SJSA1 (cell line): ENCODE measurements at regions not wholly inside any gene's neighbourhood (a gene's known extent, or its start where the extent isn't known, plus 50 kb on each side); places are given as distances from the start of the nearest gene placed in this dataset.

Experiments
- DNase-seq, 2 experiments: peaks; one replicate each; pipeline ENCODE4 v3.0.0-alpha.2; 2015 to 2020; ENCODE audit warnings: low spot score in 2 of 2, low read depth in 1 of 2
- H3K27ac ChIP-seq: fragments of 250-450 bp; sonication (Bioruptor Pico); 2 replicates; pipeline ENCODE4 v1.5.1; 2020; ENCODE audit warnings: mild to moderate bottlenecking, moderate library complexity
- H3K27me3 ChIP-seq: fragments of 250-450 bp; sonication (Bioruptor Pico); replicated peaks from 2 replicates; pipeline ENCODE4 v1.5.1; 2020; ENCODE audit warnings: mild to moderate bottlenecking, moderate library complexity
- H3K36me3 ChIP-seq: fragments of 250-450 bp; sonication (Bioruptor Pico); 2 replicates; pipeline ENCODE4 v1.5.1; 2020; ENCODE audit warnings: mild to moderate bottlenecking
- H3K4me1 ChIP-seq: fragments of 250-450 bp; sonication (Bioruptor Pico); replicated peaks from 2 replicates; pipeline ENCODE4 v1.6.1; 2021; ENCODE audit warnings: mild to moderate bottlenecking
- H3K4me3 ChIP-seq: fragments of 250-450 bp; sonication (Bioruptor Pico); 2 replicates; pipeline ENCODE4 v1.5.1; 2020; ENCODE audit warnings: mild to moderate bottlenecking
- H3K9me3 ChIP-seq: fragments of 250-450 bp; sonication (Bioruptor Pico); replicated peaks from 2 replicates; pipeline ENCODE4 v1.5.1; 2020; ENCODE audit warnings: mild to moderate bottlenecking

- Histone ChIP-seq H3K27ac (no peak overlapping the region), H3K4me3 (no peak overlapping the region), H3K4me1 (no peaks in the 10 kb centered on the region), H3K36me3 (no peaks in the 10 kb centered on the region), H3K9me3 (no peaks in the 10 kb centered on the region), H3K27me3 (no peaks in the 10 kb centered on the region)
- DNase-seq: no peak
Measured at GRCh38 chr4:171087089-171087488, 726.1 kb upstream of the GALNTL6 start.

- DNase-seq: no peak
- Histone ChIP-seq H3K4me3 (no peak overlapping the region), H3K9me3 (no peaks in the 10 kb centered on the region), H3K27ac (no peak overlapping the region), H3K27me3 (no peaks in the 10 kb centered on the region), H3K4me1 (no peaks in the 10 kb centered on the region), H3K36me3 (no peaks in the 10 kb centered on the region)
Measured at GRCh38 chr4:171067422-171067821, 745.8 kb upstream of the GALNTL6 start.

- Histone ChIP-seq H3K27me3 (no peaks in the 10 kb centered on the region), H3K27ac (no peak overlapping the region), H3K4me1 (no peaks in the 10 kb centered on the region), H3K4me3 (no peak overlapping the region), H3K9me3 (no peaks in the 10 kb centered on the region), H3K36me3 (no peaks in the 10 kb centered on the region)
- no peak for DNase-seq
Measured at GRCh38 chr4:171049380-171049779, 763.8 kb upstream of the GALNTL6 start.

GRCh38 chr4:171042989-171043524, 770.1 kb upstream of the GALNTL6 start:
- DNase-seq: no peak
- Histone ChIP-seq H3K27me3 (no peaks in the 10 kb centered on the region), H3K9me3 (no peaks in the 10 kb centered on the region)

GRCh38 chr4:171035909-171036308, 777.3 kb upstream of the GALNTL6 start:
- no peak for DNase-seq
- no peaks in the 10 kb centered on the region for H3K27me3 ChIP-seq
- no peaks in the 10 kb centered on the region for H3K4me1 ChIP-seq
- no peak overlapping the region for H3K4me3 ChIP-seq
- no peaks in the 10 kb centered on the region for H3K9me3 ChIP-seq
- H3K27ac ChIP-seq: no peak overlapping the region
- no peaks in the 10 kb centered on the region for H3K36me3 ChIP-seq

More at GRCh38 chr4:171042989-171043524, 770.1 kb upstream of the GALNTL6 start:
- Histone ChIP-seq H3K36me3 (no peaks in the 10 kb centered on the region), H3K4me3 (no peak overlapping the region), H3K4me1 (no peaks in the 10 kb centered on the region), H3K27ac (no peak overlapping the region)

GRCh38 chr4:171031338-171031737, 781.9 kb upstream of the GALNTL6 start:
- Histone ChIP-seq H3K36me3 (no peaks in the 10 kb centered on the region), H3K9me3 (no peaks in the 10 kb centered on the region), H3K27ac (no peak overlapping the region), H3K4me3 (no peak overlapping the region), H3K4me1 (no peaks in the 10 kb centered on the region), H3K27me3 (no peaks in the 10 kb centered on the region)
- DNase-seq: no peak

GRCh38 chr4:171025776-171026175, 787.4 kb upstream of the GALNTL6 start:
- Histone ChIP-seq H3K9me3 (no peaks in the 10 kb centered on the region), H3K27me3 (no peaks in the 10 kb centered on the region), H3K27ac (no peak overlapping the region), H3K36me3 (no peaks in the 10 kb centered on the region), H3K4me1 (no peaks in the 10 kb centered on the region), H3K4me3 (no peak overlapping the region)
- DNase-seq: no peak

- no peaks in the 10 kb centered on the region for H3K36me3 ChIP-seq
- no peaks in the 10 kb centered on the region for H3K27me3 ChIP-seq
- H3K4me3 ChIP-seq: no peak overlapping the region
- H3K9me3 ChIP-seq: no peaks in the 10 kb centered on the region
- H3K4me1 ChIP-seq: no peaks in the 10 kb centered on the region
- H3K27ac ChIP-seq: no peak overlapping the region
- DNase-seq: no peak
Measured at GRCh38 chr4:171025343-171025742, 787.9 kb upstream of the GALNTL6 start.

- no peaks in the 10 kb centered on the region for H3K27me3 ChIP-seq
- no peaks in the 10 kb centered on the region for H3K36me3 ChIP-seq
- no peaks in the 10 kb centered on the region for H3K4me1 ChIP-seq
- no peak overlapping the region for H3K4me3 ChIP-seq
- no peaks in the 10 kb centered on the region for H3K9me3 ChIP-seq
- no peak overlapping the region for H3K27ac ChIP-seq
- no peak for DNase-seq
Measured at GRCh38 chr4:171024720-171025303, 788.4 kb upstream of the GALNTL6 start.

- Histone ChIP-seq H3K4me1 (no peaks in the 10 kb centered on the region), H3K27me3 (no peaks in the 10 kb centered on the region), H3K9me3 (no peaks in the 10 kb centered on the region), H3K27ac (no peak overlapping the region), H3K36me3 (no peaks in the 10 kb centered on the region), H3K4me3 (no peak overlapping the region)
- no peak for DNase-seq
Measured at GRCh38 chr4:171022824-171023230, 790.4 kb upstream of the GALNTL6 start.

GRCh38 chr4:171017593-171017992, 795.6 kb upstream of the GALNTL6 start:
- H3K9me3 ChIP-seq: no peaks in the 10 kb centered on the region
- H3K4me3 ChIP-seq: no peak overlapping the region
- no peaks in the 10 kb centered on the region for H3K27me3 ChIP-seq
- DNase-seq: no peak
- H3K27ac ChIP-seq: no peak overlapping the region
- no peaks in the 10 kb centered on the region for H3K4me1 ChIP-seq
- H3K36me3 ChIP-seq: no peaks in the 10 kb centered on the region

GRCh38 chr4:171016145-171016544, 797.1 kb upstream of the GALNTL6 start:
- Histone ChIP-seq H3K27ac (no peak overlapping the region), H3K36me3 (no peaks in the 10 kb centered on the region), H3K9me3 (no peaks in the 10 kb centered on the region), H3K27me3 (no peaks in the 10 kb centered on the region), H3K4me1 (no peaks in the 10 kb centered on the region), H3K4me3 (no peak overlapping the region)
- DNase-seq: no peak

GRCh38 chr4:171015441-171015840, 797.8 kb upstream of the GALNTL6 start:
- Histone ChIP-seq H3K27me3 (no peaks in the 10 kb centered on the region), H3K36me3 (no peaks in the 10 kb centered on the region), H3K4me1 (no peaks in the 10 kb centered on the region), H3K9me3 (no peaks in the 10 kb centered on the region), H3K4me3 (no peak overlapping the region), H3K27ac (no peak overlapping the region)
- DNase-seq: no peak

GRCh38 chr4:171007618-171008390, 805.4 kb upstream of the GALNTL6 start:
- no peaks in the 10 kb centered on the region for H3K27me3 ChIP-seq
- H3K4me3 ChIP-seq: no peak overlapping the region
- no peak for DNase-seq
- H3K9me3 ChIP-seq: no peaks in the 10 kb centered on the region
- no peaks in the 10 kb centered on the region for H3K36me3 ChIP-seq
- no peaks in the 10 kb centered on the region for H3K4me1 ChIP-seq
- H3K27ac ChIP-seq: no peak overlapping the region
